NCI-H1092 (cell line): ENCODE measurements at regions not wholly inside any gene's neighbourhood (a gene's known extent, or its start where the extent isn't known, plus 50 kb on each side); places are given as distances from the start of the nearest gene placed in this dataset.

Experiments used
- DNase-seq: peaks from one replicate; lab custom pipeline; 2025; lab: John Stamatoyannopoulos, UW

DNA sequence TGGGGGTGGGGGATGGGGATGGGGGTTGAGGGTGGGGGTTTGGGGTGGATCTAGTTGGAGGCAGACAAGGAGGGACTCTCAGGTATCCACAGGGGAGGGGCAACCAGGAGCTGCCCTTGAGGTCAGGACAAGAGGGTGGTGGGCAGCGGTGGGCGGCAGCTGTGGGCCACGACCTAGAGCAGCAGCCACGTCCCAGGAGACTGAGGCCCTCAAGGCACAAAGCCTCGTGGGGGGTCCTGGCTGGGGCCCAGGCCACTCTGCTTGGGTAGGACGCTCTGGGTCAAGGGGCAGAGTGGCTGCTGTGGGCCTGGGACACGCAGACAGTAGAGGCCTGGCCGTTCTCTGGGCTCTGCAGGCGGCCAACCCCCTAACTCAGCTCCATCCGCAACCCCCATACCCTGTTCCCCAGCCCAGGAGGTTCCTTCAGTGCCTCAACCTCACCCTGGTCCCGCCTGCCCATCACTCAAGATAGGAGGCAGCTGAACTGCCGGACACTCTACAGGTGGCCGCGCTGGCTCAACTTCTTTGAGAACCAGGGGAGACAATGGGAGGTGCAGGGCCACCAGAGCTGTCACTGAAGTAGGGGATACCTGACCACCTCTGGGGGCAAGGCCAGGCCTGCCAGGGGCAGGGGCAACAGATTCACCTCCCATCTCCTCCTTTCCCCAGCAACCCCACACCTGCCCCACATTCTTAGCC lies 75.6 kb downstream of the ENGASE start:
- no peak for DNase-seq

DNA sequence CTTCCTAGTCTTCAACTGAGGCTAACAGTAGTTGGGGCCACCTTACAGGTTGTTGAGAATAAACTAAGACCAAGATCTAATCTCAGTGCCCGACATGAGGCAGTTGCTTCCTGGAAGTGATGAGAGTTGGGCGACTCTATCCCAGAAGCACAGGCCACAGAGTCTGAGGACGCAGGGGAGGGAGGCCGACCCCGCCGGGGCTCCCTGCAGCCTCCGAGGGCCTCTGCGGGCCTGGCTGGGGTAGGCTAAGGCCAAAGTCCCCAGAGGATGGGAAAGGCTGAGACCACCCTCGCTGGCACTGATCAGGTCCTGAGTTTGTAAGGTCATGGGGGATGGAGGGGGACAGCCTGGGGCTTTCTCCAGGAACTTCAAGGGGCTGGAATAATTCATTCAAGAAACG lies 74.0 kb downstream of the ENGASE start:
- no peak for DNase-seq

DNA sequence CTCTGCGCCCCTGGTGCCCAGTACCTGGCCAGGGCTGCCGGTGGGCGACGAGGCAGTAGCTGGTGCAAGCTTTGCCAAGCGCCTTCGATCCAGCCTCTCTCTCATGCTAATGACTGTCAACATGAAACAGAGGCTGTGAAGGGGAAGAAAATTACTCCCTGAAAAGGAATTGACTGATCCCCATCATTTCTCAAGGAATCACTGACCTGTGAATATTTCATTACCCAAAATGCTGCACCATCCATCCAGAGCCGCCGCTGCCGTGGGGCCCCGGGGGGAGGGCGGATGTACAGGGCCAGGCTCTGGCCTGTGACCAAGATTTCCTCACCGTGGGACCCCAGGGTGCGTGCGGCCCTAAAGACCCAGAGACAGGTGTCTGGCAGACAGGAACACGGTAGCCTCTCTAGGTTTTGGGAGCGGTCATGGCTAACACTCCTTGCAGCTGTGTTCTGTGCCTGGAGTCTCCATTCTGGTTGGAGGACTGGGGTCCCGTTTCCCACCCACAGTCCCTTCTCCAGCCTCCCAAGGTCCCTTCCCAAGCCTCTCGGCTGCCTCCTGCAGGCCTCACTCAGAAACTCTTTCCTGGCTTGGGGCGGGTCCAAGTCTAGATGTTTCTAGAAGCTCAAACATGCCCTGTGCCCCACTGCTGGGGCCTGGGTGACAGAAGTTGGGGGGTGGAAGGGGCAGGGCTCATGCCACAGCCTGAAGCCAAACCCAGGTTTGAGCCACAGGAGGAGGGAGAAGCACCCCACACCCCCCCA lies 73.3 kb downstream of the ENGASE start:
- DNase-seq = peak; percentile 28

DNA sequence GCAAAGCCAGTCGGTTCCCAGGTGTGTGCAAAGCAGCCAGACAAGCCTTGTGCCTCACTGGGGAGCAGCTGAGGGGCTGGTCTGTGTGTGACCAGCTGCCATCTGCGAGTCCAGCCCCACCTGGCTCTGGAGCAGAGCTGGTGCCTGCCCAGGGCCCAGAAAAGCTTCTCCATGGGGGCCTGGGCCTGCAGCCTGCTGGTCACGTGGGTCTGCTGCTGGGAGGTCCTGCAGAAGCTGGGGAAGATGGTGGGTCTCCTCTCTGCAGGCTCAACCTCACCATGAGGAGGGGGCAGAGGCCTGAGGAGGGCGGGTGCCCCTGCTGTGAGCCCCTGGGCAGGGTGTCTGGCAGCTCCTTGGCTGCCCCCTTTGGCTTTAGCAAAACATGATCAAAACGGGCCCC lies 71.9 kb downstream of the ENGASE start:
- DNase-seq = no peak

DNA sequence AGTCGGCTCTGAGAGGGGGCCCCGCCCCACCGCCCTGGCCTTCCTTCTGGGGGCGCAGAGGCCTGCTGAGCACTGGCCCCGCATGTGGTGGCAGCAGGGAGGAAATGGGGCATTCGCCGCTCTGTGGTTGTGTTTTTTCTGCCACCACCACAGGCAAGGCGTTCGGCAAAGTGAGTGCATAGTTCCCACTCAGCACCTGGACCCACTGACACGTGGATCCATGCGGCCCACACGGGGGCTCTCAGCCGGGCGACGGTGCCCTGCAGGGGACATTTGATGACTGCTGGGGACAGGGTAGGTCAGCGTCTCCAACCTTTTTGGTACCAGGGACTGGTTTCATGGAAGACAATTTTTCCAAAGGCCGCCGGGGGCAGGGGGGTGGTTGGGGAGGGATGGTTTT lies 70.9 kb downstream of the ENGASE start:
- DNase-seq = no peak

DNA sequence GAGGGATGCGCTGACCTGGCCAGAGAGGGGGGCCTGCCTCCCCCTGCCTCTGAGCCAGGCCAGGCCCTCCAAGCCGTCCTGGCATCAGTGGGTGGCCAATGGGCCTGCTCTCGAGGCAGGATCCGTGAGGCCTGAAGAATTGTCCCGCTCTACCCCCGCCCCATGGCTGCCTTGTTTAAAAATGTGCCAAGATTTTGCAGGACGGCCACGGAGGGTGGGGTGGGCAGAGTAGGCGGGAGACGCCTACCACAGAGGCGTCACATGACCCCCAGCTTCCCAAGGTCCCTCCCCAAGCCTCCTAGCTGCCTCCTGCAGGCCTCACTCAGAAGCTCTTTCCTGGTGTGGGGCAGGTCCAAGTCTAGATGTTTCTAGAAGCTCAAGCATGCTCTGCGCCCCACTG lies 69.5 kb downstream of the ENGASE start:
- DNase-seq = no peak

DNA sequence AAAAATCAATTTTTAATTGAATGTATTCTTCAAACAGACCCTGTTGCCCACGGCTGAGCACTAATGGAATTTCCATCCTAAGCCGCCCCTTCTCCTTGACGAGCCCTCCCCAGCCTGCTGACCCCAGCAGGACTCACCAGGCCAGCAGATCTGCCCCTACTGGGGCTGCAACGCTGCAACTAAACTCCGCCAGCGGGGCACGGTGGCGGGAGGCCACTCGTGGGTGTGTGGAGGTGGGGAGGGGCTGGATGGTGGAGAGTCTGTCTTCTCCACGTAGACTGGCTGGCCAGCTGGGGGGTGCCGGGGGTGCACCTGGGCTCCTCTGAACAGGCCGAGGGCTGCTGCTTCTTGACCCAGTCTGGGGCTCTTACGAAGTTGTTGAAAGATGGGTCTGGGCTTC lies 67.8 kb downstream of the ENGASE start:
- DNase-seq = no peak

DNA sequence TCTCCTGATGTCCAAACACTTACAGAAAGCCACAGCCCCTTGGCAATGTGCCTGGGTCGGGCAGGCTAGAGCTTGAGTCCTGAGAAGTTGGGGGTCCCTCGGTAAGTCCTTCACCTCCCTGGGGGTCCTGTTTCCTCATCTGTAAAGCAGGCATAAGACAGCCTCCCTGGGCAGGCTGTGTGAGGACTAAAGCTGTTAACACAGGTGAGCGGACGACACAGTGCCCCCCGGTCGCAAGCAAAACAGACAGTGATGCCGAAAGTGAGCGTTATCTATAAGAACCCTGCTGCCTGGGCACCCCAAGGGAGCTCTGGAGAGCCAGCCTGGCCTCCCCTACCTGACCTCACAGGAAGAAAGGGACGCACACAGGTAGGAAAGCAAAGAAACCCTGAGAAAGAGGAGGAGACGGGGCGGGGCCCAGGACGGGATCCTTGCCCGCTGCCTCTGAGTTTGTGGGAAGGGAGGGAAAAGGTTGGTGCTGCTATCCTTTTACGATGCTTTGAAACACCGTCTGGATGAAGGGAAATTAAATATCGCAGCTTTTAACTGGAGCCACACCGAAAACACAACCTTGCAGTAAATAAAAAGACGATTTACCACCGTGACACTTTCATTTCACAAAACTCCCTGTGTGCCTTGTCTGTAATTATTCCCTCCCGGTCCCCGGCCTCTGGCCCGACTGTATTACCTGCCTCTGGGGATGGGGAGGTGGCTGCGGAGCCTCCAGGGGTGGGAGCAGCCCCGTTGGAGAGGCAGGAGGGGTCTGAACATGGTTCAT lies 67.1 kb downstream of the ENGASE start:
- DNase-seq = no peak

DNA sequence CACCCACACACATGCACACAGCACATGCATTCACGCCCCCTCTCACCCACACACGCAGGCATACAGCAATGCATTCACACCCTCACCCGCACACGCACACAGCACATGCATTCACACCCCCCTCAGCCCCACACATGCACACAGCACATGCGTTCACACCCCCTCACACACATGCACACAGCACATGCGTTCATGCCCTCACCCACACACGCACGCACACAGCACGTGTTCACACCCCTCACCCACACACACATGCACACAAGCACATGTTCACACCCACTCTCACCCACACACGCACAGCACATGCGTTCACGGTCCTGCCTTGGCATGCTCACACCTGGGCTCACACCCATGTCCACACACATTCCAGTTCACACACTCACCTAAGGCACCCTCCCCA lies 64.2 kb downstream of the ENGASE start:
- no peak for DNase-seq

DNA sequence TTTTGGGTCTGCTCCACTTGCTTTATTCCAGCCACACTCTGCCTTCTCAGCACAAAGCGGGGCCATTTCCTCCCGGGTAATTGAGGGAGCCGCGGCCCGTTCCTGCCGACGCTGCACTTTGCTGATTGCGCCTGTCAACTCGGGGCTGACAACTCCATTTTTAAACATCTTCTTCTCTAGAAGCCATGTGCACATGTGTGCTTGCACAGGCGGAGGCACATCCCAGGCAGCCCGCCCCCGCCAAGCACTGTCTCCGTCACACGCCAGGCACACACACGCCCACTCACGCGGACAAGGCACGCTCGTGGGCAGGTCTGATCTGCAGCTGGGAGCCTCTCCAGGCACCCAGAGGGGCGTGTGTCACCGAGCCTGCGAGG lies 63.2 kb downstream of the ENGASE start:
- DNase-seq = no peak

DNA sequence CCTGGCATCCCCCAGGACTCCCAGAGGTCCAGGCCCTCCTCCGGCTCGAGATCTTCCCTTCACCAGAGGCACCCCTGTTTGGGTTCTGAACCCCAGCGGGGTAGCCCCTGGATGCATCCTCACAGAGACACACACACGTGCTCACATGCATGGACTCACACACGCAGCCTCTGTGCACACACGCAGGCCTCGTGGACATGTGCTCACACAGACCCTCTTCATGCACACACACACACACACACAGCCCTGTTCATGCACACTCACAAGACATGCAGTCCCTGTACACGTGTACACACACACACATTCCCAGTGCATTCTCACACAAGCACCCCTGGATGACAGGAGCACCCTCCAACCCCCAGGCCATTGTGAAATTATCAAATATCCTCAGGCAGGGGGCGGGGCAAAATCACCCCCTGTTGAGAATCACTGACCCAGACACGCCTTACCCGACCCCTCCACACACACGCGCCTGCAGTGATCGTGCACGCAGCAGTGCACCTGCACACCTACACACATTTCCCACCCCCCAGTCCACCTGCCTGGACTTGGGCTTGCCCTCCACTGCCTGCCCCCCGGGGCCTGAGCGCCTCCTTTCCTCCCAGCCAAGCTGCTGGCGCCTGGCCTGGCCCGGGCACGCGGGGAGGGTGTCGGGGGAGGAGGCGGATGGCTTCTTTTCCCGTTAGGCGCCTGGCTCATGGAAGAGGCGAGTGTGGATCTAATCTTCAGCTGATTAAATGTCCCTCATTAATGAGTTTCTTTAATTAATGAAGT lies 62.6 kb downstream of the ENGASE start:
- DNase-seq = peak; percentile 30

DNA sequence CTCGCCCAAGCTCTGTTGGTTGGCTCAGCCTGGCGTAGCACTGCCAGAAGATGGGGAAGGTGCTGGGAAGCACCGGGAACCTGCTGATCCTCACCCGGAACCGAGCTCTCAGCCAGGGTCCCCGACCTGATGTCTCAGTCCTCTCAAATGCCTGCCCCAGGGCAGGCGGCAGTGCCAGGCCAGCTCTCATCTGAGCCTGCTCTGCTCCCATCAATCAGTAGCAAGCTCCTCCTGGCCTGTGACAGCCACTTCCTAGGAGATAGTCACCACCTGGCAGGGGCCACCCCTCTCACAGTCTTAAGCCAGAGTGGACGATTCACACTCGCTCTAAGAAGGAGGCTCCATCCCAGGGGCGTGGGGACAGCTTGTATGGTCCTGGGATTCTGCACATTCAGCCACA lies 62.0 kb downstream of the ENGASE start:
- DNase-seq = no peak
